ENCODE measurements at regions not wholly inside any gene's neighbourhood (a gene's known extent, or its start where the extent isn't known, plus 50 kb on each side); places are given as distances from the start of the nearest gene placed in this dataset.
A peak's percentile ranks its signal among the peaks of the same experiment; 100 is the strongest.

DNA sequence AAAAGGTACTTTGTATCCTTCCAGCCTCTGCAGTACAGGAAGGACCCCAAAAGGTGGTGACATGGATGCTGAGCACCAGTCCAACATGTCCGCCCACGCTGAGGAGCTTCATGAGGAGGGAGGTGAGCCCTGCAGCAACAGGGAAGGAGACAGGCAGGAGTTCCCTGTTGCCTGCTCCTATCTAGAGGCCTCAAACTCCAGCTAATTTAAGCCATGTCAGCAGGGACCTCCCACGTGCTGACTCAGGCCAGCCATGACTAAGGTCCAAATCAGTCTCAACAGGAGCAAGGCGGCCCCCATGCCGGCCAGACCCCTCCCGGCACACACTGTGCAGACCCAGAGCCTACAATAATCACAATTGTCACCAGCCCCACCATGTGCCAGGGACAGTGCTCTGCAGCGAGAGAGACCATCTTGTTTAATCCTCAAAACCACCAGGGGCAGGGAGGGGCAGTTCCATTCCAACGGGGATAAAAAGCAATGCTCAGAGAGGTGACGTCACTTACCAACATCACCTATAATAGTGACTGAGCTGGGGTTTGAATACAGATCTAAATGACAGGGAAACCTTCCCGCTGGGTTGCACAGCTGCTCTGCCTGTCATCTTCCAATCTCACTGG, 54.5 kb upstream of the GATA2 start:
- H4K8ac ChIP-seq (replicated peaks; ENCODE audit: insufficient read length, low read depth, low read length): no peak overlapping the region
- no peaks in the 10 kb centered on the region for H3K27me3 ChIP-seq (ENCODE audit: insufficient read depth, low read length)
- H3T11ph ChIP-seq (ENCODE audit: low read length): no peak overlapping the region
- H3K23ac ChIP-seq (ENCODE audit: insufficient read length, low read depth, low read length): no peak overlapping the region
- 0 out of 7 replicates have a peak overlapping the region, but pooled peaks of 1 of the 3 experiments have one; percentile 23 for H3K27ac Mint-ChIP-seq
- no peak overlapping the region for H3K14ac ChIP-seq (ENCODE audit: insufficient read depth, low read length)
- H3K18ac ChIP-seq (ENCODE audit: insufficient read length, low read depth, low read length): no peak overlapping the region
- no peak overlapping the region for H2BK5ac ChIP-seq (ENCODE audit: insufficient read length, low read length)
- H3K79me2 ChIP-seq (ENCODE audit: insufficient read depth, low read length): no peaks in the 10 kb centered on the region
- no peak overlapping the region for H4K5ac ChIP-seq (ENCODE audit: insufficient read length, low read depth, low read length)
- no peak overlapping the region for H3K4me3 Mint-ChIP-seq
- no peak overlapping the region for H2BK15ac ChIP-seq (ENCODE audit: low read depth, low read length)
- H3K4me1 ChIP-seq (ENCODE audit: insufficient read depth, low read length): no peaks in the 10 kb centered on the region
- H3K4me1 Mint-ChIP-seq: peaks cover 15% of the 10 kb centered on the region in 2 experiments
- H3K4me2 ChIP-seq (ENCODE audit: insufficient read depth, insufficient read length, low read length): no peak overlapping the region
- H3K4ac ChIP-seq (ENCODE audit: low read depth, low read length): no peak overlapping the region
- no peak overlapping the region for H3K56ac ChIP-seq (ENCODE audit: insufficient read length, low read depth, low read length)
- TF ChIP-seq, protein P1, sequence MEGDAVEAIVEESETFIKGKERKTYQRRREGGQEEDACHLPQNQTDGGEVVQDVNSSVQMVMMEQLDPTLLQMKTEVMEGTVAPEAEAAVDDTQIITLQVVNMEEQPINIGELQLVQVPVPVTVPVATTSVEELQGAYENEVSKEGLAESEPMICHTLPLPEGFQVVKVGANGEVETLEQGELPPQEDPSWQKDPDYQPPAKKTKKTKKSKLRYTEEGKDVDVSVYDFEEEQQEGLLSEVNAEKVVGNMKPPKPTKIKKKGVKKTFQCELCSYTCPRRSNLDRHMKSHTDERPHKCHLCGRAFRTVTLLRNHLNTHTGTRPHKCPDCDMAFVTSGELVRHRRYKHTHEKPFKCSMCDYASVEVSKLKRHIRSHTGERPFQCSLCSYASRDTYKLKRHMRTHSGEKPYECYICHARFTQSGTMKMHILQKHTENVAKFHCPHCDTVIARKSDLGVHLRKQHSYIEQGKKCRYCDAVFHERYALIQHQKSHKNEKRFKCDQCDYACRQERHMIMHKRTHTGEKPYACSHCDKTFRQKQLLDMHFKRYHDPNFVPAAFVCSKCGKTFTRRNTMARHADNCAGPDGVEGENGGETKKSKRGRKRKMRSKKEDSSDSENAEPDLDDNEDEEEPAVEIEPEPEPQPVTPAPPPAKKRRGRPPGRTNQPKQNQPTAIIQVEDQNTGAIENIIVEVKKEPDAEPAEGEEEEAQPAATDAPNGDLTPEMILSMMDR (conservative IDR thresholded peaks at IDR 0.05): no peak
- H2AK5ac ChIP-seq (ENCODE audit: insufficient read length, low read length): no peak overlapping the region
- no peak overlapping the region for H2BK20ac ChIP-seq (ENCODE audit: low read depth, low read length, poor library complexity, severe bottlenecking)
- no peaks in the 10 kb centered on the region for H4K20me1 ChIP-seq (ENCODE audit: control insufficient read depth, insufficient read depth, insufficient read length)
- peaks cover 0 to 5% (median 0%) of the 10 kb centered on the region in 3 experiments; a peak in 3 of 7 replicates for H3K36me3 Mint-ChIP-seq (ENCODE audit: insufficient read depth in 1 of 3, low read depth in 3 of 3)
- H3K27ac ChIP-seq (ENCODE audit: insufficient read length, low read depth, low read length): no peak overlapping the region
- H3K9me3 ChIP-seq (ENCODE audit: control insufficient read depth, low read depth, low read length): no peaks in the 10 kb centered on the region
- H3K79me1 ChIP-seq (ENCODE audit: insufficient read depth, low read depth, low read length, poor library complexity, severe bottlenecking): no peaks in the 10 kb centered on the region
- DNase-seq: no peak
- H3K9ac ChIP-seq (ENCODE audit: extremely low read depth, insufficient read length, low read length): no peak overlapping the region
- no peak overlapping the region for H2BK120ac ChIP-seq (ENCODE audit: low read depth, low read length, poor library complexity, severe bottlenecking)
- no peak overlapping the region for H4K91ac ChIP-seq (ENCODE audit: insufficient read length, low read depth, low read length)
- H3K9me3 Mint-ChIP-seq: peaks cover 9 to 14% of the 10 kb centered on the region in 2 experiments
- no peak overlapping the region for H2BK12ac ChIP-seq (ENCODE audit: insufficient read length, low read depth, low read length)
- peaks cover 9% of the 10 kb centered on the region for H3K27me3 Mint-ChIP-seq (ENCODE audit: low read depth)
- no peaks in the 10 kb centered on the region for H3K23me2 ChIP-seq (ENCODE audit: insufficient read length, low read depth, low read length, poor library complexity, severe bottlenecking)
- no peak overlapping the region for H2AFZ ChIP-seq (ENCODE audit: low read length)
- no CpG with 5 or more reads among the region's 10 CpGs for WGBS (ENCODE audit: extremely low coverage, insufficient read length, low lambda C conversion rate)

All from H9 (cell line).